ENCODE measurements at regions not wholly inside any gene's neighbourhood (a gene's known extent, or its start where the extent isn't known, plus 50 kb on each side); places are given as distances from the start of the nearest gene placed in this dataset.

DNA sequence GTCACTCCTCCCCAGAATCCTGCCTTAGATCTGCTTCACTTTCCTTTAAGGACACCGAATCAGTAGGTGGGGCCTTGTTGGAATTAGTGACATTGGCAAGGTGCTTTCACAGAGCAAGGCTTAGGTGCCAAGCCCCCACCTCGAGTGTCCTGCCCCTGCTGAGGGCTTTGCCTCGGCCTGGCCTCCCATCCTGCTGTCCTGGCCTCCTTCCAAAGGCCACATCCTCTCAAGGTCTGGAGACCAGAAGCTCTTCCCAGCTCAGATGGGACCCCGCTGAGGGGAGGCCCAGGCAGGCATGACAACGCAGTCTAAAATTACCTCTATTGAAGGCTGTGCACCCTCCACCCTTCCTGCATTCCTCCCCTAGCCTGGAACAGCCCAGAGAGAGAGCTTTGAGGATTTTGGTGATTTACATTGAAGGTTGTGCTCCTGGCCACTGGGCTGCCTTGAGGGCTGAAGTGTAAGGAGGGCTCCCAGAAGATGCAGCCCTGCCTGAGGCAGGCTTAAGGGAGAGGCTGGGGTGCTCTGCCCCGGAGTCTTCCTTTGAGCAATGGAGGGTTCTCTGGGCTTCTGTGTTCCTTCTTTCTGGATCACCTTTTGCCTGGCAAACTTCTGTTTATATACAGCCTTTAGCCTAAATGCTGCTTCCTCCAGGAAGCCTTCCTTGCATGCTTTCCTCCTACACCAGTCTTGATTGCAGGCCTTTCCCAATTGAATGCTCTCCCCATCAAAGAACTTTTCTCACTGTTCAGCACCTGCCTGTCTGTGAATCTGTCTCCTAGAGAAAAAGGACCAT lies 154.4 kb downstream of the DDX1 start:
- TF ChIP-seq, protein P1, sequence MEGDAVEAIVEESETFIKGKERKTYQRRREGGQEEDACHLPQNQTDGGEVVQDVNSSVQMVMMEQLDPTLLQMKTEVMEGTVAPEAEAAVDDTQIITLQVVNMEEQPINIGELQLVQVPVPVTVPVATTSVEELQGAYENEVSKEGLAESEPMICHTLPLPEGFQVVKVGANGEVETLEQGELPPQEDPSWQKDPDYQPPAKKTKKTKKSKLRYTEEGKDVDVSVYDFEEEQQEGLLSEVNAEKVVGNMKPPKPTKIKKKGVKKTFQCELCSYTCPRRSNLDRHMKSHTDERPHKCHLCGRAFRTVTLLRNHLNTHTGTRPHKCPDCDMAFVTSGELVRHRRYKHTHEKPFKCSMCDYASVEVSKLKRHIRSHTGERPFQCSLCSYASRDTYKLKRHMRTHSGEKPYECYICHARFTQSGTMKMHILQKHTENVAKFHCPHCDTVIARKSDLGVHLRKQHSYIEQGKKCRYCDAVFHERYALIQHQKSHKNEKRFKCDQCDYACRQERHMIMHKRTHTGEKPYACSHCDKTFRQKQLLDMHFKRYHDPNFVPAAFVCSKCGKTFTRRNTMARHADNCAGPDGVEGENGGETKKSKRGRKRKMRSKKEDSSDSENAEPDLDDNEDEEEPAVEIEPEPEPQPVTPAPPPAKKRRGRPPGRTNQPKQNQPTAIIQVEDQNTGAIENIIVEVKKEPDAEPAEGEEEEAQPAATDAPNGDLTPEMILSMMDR (IDR thresholded peaks at IDR 0.05; ENCODE audit: insufficient read depth, low read depth, low read length): no peak
- no peak for TF ChIP-seq EZH2 (IDR thresholded peaks at IDR 0.05; ENCODE audit: insufficient read depth, low read length)

All from astrocyte (in vitro differentiated cells and primary cell).